ENCODE measurements at regions not wholly inside any gene's neighbourhood (a gene's known extent, or its start where the extent isn't known, plus 50 kb on each side); places are given as distances from the start of the nearest gene placed in this dataset.

DNA sequence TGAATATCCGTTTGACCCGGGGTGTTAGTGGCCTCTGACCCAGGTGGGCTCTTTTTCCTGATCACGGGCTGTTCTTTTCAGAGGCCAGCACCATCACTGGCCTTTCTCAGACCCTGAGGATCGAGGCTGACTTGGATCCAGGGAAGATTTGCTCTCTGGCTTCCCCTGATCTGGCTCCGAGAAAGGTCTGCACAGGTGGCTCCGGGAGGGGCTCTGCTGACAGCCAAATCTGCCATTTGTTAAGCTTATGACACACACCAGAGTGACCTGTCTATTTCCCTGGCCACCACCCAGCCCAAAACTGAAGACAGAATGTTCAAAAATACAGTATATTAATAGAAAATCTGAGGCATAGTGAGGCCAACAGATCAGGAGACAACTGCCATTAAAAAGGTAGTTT lies 221.8 kb upstream of the TNRC6C start:
- peak; percentile 42 for DNase-seq

DNA sequence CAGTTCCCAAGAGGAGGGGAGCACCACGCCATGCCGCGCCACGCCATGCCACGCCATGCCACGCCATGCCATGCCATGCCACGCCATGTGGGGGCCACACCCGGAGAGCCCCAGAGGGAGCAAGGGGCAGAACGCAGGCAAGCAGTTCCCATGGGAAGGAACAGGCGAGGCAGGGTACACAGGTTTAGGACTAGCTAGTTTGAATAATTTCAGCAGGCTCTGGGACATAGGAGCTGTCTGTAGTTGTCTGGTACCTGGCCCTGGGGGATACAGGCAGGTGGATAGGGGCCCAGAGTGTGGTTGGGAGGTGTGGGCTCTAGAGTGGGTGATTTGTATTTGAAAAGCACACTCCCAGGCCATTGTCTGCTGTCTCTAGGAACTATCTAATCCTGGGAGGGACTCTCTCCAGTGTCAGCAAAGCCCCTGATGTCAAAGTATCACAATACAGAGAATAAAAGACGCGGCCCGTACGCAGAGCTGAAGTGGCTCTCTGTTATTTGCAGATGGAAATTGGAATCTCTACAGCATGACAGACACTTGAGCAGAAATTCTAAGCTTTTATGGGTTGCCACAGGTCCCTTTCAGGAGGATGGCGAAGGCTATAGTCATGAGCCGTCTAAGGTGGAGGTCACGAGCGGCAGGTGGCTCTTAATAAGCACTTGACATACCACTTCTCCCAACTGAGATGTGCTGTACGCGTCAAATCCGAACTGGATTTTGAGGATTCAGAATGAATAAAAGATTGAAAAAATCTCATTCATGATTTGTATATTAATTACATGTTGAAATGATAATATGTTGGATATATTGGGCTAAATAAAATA lies 220.8 kb upstream of the TNRC6C start:
- peak; percentile 32 for DNase-seq

DNA sequence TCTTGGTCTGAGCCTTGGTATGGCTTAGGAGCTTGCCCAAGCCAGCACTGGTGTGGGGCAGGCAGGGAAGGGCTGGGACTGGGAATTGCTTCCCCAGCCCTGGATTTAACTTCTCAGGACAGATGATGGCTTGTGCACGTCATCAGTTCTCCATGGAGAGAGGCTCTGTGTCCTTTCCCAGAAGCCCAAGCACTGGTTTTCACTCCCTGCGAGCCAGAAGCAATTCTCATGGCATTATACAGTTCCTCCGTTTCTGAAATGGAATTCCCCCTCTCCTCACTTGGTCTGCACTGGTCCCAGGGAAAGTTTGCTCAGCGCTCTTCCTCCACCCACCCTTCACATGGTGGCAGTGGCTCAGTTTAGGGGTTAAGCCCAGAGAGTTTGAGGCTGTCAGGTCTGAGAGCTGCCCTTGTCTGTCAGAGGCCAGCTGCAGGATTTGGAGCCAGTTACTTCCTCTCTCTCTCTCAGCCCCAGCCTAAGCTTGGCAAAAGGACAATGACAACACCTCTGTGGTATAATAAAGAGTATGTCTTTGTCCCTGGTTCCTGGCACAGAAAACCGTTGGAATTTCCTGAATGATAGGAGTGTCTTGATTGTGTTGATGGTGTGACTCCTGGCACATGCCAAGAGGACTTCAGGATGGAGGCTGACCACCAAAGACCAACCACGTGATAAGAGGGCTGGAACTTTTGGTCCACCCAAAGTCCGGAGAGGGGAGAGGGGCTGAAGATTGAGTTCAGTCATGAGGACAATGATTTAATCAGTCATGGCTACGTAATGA lies 219.6 kb upstream of the TNRC6C start:
- peak; percentile 44 for DNase-seq

DNA sequence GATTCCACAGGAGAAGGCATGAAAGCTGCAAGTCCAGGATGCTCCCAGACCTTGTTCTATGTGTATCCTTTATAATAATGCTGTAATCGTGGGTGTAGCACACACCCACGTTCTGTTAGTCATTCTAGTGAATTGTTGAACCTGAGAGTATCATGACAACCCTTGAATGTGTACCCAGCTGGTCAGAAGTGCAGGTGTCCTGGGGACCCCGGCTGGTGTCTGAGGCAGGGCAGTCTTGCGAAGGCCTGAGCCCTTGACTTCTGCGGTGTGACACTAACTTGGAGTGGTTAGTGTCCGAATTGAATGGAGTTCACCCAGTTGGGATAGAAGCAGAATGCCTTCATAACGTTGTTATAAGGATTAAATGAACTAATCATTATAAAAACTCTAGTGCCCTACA lies 218.0 kb upstream of the TNRC6C start:
- DNase-seq = peak; percentile 15

DNA sequence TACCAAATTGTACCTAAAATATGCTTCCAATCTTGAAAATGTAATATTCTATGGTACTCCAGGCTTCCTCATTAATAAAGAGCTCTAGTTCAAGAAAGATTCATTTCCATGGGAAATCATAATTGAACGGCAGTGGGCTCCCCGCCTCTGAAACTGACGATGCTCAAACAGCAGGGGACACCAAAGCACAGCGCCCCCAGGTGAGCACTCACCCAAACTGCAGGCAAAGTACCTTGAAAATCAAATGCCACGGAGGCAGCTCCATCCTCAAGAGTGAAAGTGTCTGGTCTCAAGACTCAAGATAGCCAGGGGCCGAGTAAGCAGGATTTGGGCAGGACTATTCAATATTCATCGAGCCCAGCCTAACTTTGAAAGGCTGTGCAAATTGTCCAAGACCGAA lies 217.4 kb upstream of the TNRC6C start:
- DNase-seq = peak; percentile 27

DNA sequence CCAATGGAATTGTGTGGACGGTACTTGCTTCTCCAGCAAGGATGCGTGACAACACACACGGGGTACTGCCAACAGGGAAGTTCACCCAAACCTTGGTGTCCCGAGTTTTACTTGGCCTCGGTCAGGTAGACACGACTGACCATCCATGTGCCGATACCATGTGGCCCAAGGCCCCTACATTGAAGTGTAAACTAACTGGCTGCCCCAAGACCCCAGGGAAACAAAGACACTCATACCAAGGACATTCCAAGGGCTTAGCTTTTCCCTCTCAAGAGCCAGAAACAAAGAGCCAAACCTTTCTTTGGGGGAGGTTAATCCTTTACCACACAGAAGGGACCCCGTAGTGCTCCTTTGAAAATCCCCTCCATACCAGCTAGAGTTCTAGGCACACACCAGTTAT lies 215.9 kb upstream of the TNRC6C start:
- DNase-seq = peak; percentile 6

DNA sequence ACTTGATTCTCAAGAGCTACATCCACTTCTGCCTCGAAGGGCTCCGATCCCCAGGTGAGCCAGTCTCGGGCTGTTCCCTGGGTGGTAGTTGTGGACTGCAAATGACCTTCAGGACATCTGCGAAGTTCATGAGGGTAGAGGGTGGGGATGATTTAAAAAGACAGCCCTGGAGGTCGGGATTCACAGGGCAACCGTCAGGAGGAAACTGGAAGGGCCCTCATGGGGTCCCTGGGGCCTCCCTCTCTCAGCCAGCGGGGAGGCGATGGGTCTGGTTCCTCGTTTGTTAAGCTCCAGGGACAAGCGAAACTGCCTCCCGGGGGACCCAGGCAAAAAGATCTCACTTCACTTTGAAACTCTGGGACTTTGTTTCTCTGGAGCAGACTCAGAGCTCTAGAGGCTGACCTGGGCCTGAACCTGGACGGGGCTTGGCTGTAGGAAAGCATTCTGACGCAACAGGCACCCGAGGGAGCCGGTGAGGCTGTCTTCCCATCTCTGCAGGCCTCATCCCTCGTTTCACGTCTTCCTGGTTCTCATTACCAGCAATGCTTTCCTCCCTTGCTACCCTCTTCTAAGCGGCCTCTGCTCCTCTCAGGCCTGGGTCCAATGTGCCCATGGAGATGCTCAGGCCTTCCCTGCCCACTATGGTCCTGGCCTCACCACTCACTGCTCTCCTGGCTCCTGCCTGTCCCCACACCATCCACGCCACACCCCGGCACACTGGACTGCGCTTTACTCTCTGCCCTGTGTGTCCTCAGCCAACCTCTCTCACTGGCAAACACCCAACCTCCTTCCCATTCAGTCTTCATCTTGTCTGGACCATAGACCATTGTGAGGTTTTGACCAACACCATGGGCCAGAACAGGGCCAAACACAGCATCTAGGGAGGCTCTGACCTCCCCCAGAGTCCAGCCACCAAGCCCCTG lies 214.2 kb upstream of the TNRC6C start:
- DNase-seq = peak; percentile 38

DNA sequence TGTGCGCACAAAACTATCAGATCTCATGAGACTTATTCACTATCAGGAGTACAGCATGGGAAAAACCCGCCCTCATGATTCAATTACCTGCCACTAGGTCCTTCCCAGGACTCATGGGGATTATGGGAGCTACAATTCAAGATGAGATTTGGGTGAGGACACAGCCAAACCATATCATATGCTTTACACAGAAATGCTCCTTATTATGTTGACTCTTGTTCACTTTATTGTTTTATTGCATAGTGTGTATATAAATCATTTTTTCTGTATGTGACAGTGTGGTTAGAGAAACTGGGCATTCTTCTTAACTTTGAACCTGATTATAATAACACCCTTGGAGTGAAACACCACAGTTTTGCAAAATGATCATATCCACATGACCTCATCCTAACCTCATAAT lies 212.8 kb upstream of the TNRC6C start:
- DNase-seq = no peak

DNA sequence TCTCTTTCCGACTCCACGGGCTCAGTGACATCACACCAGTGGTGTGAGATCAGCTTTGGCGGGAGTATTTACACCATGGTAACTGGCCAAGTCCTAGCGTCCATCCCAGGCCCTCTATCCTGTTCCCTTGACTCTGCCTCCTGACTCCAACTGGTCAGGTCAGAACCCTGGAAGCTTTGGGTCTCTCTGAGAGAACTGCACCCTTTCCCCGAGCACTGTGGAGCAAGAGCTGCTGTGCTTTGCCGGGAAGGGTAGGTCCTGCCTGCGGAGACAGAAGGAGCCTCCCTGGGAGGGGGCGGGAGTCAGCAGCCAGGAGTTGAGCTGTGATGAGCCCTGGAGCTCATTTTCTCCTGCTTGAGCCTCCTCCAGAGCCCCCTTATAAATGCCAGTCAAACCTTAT lies 212.1 kb upstream of the TNRC6C start:
- DNase-seq = no peak

DNA sequence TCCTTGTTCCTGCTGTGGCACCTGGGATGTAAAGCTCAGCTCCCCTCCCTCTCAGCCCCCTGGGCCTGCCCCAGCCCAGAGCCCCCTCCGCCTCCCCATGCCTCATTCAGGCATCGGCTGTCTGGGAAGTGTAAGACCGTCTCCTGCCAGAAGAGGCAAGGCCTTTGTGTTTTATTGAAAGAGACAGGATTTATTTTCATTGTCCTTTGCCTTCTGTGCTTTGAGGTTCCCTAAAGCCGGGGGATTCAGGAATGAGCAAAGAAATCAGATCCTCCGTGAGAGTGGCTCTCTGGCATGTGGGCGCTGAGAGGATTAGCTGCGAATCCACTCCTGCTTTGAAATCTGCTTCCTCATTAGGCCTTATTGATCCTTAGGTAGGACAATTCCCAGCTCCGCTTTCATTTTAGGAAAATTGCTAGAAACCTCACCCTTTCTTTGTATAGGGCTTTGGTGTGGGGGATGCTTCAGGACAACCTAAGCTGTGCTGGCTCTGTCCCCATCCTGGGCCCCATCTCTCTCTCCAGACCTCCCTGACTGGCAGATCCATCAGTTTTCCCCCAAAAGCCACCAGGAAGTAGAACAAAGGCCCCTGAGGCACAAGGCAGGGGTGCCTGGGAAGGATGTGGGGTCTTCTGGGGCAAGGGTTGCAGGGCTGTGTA lies 211.5 kb upstream of the TNRC6C start:
- DNase-seq = no peak

DNA sequence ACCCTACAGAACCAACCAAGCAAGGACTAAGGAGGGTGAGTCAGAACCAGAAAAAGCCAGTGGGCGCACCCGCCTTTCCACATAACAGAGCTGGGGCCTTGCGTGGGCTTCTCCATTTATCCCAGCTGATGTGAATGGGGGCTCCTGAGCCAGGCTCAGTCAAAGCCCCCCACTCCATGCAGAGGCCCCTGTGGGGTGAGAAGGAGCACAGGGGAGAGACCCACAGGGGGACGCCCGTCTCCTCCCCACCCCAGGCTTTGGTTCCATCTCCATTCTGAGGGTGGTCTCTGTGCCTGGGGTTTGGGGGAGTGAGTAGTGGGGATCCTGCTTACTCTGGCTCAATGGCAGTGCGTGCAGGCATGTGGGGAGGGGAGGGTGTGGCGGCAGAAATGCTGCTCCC lies 210.1 kb upstream of the TNRC6C start:
- DNase-seq = no peak

DNA sequence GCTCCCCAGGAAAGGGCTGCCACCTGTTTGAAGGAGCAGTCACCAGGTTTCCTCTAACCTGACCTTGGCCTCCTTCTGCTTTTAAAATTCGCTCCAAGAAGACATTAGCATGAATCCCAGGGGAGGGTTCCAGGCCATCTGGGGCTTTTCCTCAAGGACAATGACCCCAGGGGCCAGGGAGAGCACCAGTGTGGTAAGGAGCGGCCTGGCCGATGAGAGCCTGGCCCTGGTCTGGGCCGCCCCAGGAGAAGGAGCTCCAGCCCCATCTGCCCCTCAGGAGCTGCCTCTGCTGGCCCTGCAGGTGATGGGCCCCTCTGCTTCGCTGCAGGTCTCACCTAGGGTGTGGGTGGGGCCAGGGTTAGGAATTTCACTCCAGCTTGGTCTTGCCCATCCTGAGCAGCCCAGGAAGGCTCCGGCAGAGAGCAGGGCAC lies 209.2 kb upstream of the TNRC6C start:
- DNase-seq = no peak

DNA sequence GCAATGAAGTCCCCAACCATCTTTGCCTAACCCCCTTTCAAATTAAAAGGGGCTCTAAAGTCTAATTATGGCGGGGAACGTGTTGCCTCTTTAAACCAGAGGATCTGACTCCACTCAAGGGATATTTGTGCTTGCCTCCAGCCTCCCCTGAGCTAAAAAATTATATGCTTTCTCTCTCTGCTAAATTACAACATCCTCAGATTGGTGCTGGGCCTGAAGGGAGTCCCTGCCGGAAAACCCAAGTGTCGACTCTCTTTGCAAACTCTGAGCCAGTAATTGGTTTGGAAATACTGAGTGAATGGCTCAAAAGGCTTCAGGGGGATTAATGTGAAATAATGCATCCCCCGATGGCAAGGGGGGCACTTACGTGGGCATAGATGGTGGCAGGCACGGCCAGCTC lies 208.5 kb upstream of the TNRC6C start:
- DNase-seq = no peak

DNA sequence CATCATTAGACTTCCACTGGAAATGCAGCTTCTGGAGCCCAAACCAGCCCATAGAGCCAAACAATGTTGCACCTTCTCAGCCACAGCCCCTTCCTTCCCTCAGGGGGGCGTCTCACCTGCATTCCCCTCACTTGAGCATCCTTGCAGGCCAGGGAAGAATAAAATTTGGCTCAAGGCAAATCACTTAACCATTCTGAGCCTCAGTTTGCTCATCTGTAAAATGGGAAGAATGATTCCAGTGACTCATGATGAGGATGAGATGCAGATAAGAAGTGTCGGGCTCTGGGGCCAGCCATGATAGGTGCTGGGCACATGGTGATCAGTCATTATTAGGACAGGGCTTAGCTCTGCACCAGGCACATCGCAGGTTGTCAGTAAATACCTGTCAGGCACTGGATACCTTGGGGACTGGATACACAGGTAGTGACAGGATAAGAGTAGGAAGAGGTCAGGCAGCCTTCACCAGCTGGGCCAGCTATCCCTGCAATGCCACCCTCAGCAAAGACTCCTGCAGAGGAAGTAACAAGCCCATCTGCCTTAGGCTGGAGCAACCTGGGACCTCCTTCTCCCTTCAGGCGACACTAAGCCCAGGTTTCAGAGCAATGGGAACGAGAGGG lies 208.0 kb upstream of the TNRC6C start:
- no peak for DNase-seq

DNA sequence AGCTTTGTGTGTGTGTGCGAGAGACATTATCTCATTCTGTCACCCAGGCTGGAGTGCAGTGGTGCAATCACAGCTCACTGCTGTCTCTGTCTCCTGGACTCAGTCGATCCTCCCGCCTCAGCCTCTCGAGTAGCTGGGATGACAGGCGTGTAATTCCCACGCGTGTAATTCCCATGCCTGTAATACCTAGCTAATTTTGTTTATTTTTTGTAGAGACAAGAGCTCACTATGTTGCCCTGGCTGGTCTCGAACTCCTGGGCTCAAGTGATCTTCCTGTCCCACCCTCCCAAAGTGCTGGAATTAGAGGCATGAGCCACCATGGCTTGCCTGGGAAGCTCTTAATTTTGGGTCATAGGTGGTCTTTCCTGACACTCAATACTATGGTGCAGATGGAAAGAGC lies 205.3 kb upstream of the TNRC6C start:
- DNase-seq = no peak

DNA sequence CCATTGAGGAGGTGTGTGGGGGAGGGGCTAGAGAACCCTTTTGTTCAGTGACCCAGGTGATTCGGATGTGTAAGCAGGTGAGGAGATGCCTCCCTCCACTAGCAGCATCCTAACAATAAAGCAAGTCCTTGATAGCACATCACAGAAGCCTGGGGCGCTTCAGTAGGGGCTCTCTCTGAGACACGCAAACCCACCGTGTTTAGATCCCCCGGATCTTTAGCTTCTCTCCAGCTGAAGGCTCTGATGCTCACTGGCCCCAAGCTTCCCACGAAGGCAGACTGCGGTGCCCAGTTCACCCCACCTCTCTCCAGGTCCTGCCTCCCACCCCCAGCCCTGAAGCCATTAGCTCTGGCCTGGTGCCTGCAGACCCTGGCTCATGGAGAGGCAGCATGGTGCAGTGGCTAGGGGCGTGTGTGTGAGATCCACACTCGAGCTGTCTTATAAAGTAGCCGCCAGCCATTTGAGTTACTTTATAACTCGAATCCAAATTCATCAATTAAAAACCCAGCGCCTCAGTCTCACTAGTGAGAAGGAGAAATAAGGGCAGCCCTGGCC lies 204.7 kb upstream of the TNRC6C start:
- no peak for DNase-seq

DNA sequence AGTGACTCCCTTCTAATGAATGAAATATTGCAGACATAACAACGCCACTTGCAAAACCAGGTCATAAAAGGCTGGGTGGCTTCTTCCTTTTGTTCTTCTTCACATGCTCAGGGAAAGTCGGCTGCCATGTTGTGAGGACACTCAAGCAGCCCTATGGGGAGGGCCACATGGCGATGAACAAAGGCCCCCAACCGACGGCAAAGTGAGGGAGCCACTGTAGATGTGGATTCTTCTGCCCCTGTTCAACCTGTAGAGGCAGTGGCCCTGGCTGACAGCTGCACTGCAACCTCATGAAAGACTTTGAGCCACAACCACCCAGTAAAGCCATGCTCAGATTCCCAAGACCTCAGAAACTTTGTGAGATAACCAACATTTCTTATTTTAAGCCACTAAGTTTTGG lies 203.5 kb upstream of the TNRC6C start:
- no peak for DNase-seq

DNA sequence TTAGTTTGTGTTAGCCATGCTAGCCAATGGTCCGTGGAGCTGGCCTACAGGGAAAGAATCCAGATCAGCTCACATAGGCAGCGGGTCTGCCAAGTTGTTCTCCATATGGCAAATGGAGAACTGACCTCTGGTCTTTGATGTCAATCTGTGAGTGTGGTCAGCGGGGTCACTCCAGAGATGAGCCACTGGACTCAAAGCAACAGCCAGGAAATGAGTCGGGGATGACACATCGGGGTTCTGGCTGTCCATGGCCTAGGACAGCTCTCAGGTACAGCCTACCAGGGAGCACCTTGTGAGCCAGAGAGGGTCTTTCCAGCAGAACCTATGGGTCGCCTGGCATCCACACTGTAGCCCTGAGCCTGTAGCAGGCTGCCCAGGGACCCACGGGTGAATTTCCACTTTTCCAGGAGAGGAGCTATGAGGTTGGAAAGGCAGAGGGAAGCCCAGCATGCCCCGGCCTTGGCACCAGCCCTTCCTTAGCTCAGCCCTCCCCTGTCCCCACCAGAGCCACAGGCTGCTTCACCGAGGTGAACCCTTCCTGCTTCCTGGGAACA lies 203.0 kb upstream of the TNRC6C start:
- DNase-seq = no peak

DNA sequence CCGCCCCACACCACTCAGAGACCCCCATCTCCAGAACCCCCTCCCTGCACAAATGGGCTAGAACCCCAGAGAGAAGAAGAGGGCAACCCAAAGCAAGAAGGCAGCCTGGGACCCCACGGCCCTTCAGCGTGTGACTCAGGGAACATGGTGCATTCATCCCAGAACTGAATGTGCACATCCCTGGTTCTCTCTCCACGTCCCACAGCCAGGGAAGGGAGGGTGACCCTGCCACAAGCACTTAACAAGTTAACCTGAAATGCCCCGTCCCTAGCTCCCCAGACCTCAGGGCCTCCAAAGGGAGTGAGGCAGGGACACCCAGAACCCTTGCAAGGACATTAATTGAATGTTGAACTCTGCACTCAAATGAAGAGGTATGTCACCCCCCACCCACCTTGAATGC lies 202.5 kb upstream of the TNRC6C start:
- DNase-seq = no peak

DNA sequence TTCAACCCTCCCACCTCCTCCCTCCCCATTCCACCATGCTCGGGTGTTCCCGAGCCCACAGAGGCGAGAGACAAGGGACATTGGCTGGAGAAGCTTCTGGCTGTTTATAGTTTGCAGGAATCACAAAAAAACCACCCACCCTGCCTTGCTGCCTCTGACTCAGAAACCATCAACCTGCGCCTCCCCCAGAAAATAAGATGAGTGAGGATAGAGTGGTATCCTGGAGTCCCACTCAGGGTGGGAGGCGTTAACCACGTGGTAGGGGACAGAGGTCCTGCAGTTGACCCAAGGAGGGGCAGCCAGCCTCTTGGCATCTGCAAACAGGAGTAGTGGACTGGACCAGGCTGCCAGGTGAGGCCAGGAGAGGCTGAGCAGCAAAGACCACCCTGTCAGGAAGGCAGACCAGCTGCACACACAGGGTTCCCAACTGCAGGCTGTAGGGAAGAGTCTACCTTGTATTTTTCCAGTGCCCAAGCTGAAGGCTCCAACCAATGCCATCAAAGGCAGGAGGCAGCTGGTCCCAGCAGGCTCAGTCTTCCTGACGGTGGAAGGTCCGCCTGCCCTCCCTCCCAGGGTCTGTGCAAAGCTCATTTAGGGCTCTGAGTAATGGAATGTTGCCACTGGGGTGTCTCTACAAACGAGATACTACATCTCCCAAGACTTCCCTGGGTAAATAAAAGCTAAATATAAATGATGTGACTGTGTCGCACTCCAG lies 201.5 kb upstream of the TNRC6C start:
- DNase-seq = no peak

DNA sequence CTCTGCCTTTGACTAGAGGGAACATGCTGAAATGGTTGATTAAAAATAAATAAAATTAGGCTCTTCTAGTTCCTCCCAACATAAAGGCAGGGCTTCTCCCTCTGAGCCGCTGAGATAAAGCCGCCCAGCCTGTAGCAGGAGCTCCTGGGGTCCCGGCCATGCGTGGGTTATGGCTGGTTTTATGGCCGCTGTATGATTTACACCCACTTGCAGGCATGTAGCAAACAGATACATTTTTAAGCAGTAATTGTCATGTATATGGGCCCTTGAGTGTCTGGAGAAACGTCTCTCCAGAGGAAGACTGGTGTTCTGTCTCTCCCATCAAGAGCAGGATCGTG lies 201.0 kb upstream of the TNRC6C start:
- no peak for DNase-seq
